GM21529 (cell line): ENCODE measurements at regions not wholly inside any gene's neighbourhood (a gene's known extent, or its start where the extent isn't known, plus 50 kb on each side); places are given as distances from the start of the nearest gene placed in this dataset.

Experiments used
- ATAC-seq: cut with Tn5 transposase; IDR thresholded peaks from one replicate; pipeline ENCODE4 v1.9.1; 2021; ENCODE audit not compliant: unreplicated experiment

- ATAC-seq, result no peak
Observed at GRCh38 chr1:57833296-57833695, 409.4 kb upstream of the DAB1 start.

DNA sequence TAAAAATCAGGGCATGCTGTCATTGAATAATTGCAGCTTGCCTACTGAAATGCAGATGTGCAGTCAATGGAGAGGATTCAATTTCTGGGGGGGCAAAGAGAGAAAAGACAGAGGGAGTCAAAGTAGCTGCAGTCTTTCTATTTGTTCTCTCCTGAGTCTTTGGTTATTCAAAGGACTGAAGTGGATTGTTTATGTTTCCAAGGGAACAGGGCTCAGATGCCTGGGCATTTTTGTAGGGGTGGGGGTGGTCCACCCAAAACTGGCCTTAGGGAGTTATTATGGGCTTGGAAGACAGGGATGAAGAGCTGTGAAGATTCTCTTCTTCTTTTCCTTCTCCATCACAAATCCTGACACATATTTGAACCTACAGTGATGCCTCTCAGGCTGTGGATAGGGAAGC lies 408.8 kb upstream of the DAB1 start:
- no peak for ATAC-seq

- no peak for ATAC-seq
Observed at GRCh38 chr1:57831624-57832023, 407.8 kb upstream of the DAB1 start.

DNA sequence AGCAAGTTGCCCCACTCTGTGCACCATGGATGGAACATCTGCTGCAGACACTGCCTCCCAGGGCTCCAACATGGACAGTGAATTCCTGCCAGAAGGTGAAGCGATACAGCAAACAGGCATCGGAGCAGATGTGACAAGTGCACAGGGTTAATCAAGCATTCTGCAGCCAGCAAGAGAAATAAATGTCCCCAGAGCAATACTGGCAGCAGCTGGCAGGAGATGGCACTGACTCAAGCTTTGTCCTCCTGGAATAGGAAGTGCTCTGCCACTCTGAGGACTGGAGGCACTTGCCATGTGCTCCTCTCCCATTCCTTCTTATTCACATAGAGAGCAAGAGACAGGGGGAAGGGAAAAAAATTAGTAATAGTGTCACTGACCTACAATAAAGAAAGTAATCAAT lies 402.7 kb upstream of the DAB1 start:
- ATAC-seq, result no peak

DNA sequence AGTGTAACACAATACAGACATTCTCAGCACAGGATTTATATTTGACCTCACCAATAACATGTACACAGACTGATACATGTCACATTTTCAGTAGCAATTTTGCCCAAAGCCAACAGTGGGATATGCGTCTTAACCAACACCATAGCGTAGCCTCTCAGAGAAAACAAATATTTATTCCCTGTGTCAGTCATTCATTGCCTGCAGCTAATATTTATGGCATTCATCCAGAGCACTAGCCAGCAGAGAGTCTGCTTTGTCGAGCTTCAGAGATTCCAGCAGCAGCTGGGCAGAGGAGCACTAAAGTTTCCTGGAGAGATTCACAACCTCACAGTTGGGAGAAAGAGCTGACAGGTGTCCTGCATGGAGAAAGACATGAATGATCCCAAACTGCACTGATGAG lies 400.7 kb upstream of the DAB1 start:
- no peak for ATAC-seq

- ATAC-seq, result no peak
Observed at GRCh38 chr1:57820356-57821095, 396.7 kb upstream of the DAB1 start.

DNA sequence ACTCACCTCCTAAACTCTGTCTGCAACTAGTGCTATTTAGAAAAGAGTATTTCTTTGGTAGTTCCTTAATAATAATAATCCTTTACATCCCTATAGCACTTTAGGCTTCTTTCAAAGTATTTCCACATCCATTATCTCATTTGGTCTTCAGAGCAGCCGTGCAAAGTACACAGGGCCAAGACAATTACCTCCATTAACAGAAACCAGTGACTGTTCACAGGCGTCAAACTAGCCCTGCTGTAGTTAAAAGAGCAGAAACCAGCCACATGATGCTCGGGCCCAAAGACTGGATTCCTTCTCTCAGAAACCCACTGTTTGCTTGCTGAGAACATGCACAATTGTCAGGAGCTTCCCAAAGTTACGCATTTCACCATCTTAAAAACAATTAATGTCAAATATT lies 396.0 kb upstream of the DAB1 start:
- ATAC-seq, result no peak

- no peak for ATAC-seq
Observed at GRCh38 chr1:57803586-57803985, 379.7 kb upstream of the DAB1 start.

- no peak for ATAC-seq
Observed at GRCh38 chr1:57800376-57800775, 376.5 kb upstream of the DAB1 start.

- no peak for ATAC-seq
Observed at GRCh38 chr1:57799490-57800115, 375.7 kb upstream of the DAB1 start.

- ATAC-seq, result no peak
Observed at GRCh38 chr1:57798543-57798942, 374.7 kb upstream of the DAB1 start.

GRCh38 chr1:57797084-57797483 lies 373.2 kb upstream of the DAB1 start:
- ATAC-seq, result no peak

DNA sequence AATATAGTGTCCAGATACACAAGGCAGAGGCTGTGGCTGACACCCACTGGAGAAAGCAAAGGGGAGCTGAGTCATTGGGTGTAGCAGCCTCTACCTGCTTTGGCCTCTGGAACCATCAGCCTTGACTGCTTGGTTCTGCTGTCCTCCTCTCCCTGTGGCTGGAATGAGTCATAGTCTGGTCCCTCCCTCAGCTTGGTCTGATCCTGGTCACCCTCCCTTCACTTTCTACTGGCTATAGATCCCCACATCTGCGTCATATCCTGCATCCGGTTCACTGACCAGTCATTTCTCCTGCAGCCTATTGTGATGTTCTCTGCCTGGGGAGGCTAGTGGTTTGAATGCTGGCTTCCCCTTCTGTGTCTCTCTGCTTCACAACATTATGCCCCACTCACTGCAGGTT lies 372.8 kb upstream of the DAB1 start:
- no peak for ATAC-seq

DNA sequence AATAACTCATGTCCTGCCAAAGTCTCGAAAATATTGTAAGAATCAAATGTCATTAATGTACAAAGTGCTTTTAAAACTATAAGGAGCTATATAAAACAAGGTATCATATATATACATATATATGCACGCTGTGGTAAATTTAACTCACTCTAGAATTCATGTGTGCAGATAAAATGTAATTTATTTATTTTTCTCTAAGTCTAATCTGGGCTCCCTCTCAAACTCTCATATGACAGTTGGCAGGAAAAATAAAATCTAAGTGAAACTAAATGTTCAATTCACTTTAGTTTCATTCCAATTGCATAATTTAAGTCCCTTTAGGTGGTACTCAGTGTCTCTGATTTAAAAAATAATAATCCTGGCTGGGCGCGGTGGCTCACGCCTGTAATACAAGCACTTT lies 372.0 kb upstream of the DAB1 start:
- no peak for ATAC-seq

DNA sequence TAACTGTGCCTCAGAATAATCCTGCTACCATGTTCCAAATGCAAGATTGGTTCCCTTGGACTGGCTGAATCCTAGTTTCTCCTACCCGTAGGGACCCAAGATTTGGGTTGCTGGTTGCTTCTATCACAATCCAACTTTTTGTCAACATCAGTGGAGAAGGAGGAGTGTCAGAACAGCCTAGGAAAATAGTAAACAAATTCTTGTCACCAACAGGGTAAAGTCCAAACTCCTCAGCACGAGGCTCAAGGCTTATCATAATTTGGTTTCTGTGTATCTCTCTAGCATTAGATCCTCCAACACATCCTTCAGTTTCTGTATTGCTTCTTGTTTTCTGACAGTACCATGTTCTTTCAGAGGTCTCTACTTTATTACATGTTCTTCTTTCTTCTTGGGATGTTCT lies 370.2 kb upstream of the DAB1 start:
- ATAC-seq, result no peak

GRCh38 chr1:57791497-57791896 lies 367.6 kb upstream of the DAB1 start:
- ATAC-seq, result no peak

DNA sequence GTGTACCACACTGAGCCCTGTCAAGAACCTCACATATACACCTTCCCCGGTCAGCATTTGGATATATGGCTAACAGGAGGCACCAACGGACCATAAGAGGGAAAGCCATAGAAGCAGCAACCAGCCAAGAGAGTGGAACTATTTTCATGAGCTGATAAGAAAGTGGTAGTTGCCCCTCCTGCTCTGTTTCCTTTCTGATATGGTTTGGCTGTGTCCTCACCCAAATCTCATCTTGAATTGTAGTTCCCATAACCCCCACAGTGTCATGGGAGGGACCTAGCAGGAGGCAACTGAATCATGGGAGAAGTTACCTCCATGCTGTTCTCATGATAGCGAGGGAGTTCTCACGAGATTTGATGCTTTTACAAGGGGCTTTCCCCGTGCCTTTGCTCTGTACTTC lies 366.1 kb upstream of the DAB1 start:
- no peak for ATAC-seq

GRCh38 chr1:57788313-57788712 lies 364.5 kb upstream of the DAB1 start:
- no peak for ATAC-seq

GRCh38 chr1:57784356-57784755 lies 360.5 kb upstream of the DAB1 start:
- ATAC-seq, result no peak

- ATAC-seq, result no peak
Observed at GRCh38 chr1:57782357-57782756, 358.5 kb upstream of the DAB1 start.

GRCh38 chr1:57772580-57773195 lies 348.8 kb upstream of the DAB1 start:
- no peak for ATAC-seq

DNA sequence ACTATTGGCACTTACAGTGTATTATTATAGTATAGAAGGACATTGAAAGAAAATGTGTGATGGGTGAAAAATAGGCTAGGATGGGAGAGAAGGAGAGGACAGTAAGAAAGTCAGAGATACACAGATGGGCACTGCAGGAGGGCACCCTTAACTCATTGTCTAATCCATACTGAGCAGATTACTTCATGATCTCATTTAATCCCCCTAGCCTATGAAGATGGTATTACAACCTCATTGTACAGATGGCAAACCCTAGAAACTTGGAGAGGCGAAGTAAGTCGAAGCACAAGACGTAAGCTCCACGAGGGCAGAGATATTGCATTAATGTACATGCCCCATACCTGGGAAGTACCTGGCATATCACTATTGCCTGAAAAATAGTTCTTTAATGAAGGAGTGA lies 346.9 kb upstream of the DAB1 start:
- ATAC-seq, result no peak

DNA sequence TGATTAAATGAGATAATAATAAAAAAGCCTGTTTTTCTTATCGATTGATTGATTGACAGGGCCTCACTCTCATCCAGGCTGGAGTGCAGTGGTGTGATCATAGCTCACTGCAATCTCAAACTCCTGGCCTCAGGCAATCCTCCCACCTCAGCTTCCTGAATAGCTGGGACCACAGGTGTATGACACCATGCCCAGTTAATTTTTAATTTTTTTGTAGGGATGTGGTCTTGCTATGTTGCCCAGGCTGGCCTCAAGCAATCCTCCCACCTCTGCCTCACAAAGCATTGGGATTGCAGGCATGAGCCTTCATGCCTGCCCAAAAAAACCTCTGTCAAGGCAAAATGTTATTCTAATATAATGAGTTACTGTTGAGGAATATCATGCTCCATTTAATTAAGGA lies 346.4 kb upstream of the DAB1 start:
- ATAC-seq, result no peak
